ENCODE measurements at regions not wholly inside any gene's neighbourhood (a gene's known extent, or its start where the extent isn't known, plus 50 kb on each side); places are given as distances from the start of the nearest gene placed in this dataset.

DNA sequence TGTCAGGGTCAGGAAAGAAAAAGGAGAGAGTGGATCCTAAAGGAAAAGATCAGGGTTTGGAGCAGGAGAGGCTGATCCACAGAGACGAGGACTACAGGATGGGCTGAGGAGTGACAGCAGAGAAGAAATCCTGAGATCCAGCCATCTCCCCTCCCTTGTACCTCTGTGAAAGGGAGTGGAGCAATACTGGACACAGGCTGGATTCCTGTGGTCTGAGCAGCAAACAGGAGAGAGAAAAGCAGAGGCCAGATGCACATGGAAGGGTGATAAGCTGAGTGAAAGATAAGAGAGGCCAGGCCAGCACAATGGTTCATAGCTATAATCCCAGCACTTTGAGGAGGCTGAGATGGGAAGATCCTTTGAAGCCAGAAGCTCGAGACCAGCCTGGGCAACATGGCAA lies 472.1 kb upstream of the TSHZ3 start:
- TF ChIP-seq, protein P1, sequence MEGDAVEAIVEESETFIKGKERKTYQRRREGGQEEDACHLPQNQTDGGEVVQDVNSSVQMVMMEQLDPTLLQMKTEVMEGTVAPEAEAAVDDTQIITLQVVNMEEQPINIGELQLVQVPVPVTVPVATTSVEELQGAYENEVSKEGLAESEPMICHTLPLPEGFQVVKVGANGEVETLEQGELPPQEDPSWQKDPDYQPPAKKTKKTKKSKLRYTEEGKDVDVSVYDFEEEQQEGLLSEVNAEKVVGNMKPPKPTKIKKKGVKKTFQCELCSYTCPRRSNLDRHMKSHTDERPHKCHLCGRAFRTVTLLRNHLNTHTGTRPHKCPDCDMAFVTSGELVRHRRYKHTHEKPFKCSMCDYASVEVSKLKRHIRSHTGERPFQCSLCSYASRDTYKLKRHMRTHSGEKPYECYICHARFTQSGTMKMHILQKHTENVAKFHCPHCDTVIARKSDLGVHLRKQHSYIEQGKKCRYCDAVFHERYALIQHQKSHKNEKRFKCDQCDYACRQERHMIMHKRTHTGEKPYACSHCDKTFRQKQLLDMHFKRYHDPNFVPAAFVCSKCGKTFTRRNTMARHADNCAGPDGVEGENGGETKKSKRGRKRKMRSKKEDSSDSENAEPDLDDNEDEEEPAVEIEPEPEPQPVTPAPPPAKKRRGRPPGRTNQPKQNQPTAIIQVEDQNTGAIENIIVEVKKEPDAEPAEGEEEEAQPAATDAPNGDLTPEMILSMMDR (IDR thresholded peaks at IDR 0.05; ENCODE audit: low read depth, low read length, missing input control): no peak
- TF ChIP-seq, protein P2, sequence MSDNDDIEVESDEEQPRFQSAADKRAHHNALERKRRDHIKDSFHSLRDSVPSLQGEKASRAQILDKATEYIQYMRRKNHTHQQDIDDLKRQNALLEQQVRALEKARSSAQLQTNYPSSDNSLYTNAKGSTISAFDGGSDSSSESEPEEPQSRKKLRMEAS (IDR thresholded peaks at IDR 0.05): no peak
- TF ChIP-seq GABPA (IDR thresholded peaks at IDR 0.05 in 1 of 2, conservative IDR thresholded peaks at IDR 0.05 in 1 of 2) (no peak), JUND (IDR thresholded peaks at IDR 0.05) (no peak), YY1 (IDR thresholded peaks at IDR 0.05) (no peak), HNF4G (IDR thresholded peaks at IDR 0.05) (no peak), EGR1 (IDR thresholded peaks at IDR 0.05; ENCODE audit: low read depth in 2 of 2) (no peak), TAF1 (conservative IDR thresholded peaks at IDR 0.05) (no peak)
- TF ChIP-seq, protein P3, sequence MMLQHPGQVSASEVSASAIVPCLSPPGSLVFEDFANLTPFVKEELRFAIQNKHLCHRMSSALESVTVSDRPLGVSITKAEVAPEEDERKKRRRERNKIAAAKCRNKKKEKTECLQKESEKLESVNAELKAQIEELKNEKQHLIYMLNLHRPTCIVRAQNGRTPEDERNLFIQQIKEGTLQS (IDR thresholded peaks at IDR 0.05): no peak
